HepG2 (cell line): ENCODE measurements at regions not wholly inside any gene's neighbourhood (a gene's known extent, or its start where the extent isn't known, plus 50 kb on each side); places are given as distances from the start of the nearest gene placed in this dataset.
"Not testable (repeated sequence)": the region's sequence is repeated elsewhere in the genome, so short reads cannot be mapped to it uniquely, and the experiment has no call there.

ENCODE experiments used
- ATAC-seq: fragments of 200-7000 bp; cut with Tn5 transposase; 3 replicates; pipeline ENCODE4 v1.9.1; 2020; ENCODE audit warnings: mild to moderate bottlenecking, moderate library complexity
- BruUV-seq: library from RNA; stranded (reverse); fragments of 400-500 nt; replicated peaks from 2 replicates; lab custom pipeline; 2021; lab: Mats Ljungman, UMichigan
- CTCF ChIA-PET: fragments of 300-600 bp; formaldehyde crosslinking; extraction: SDS; loops from one replicate; lab custom pipeline; 2021; ENCODE audit warnings: low total read pairs, inconsistent platforms, low intra/inter-chr PET ratio; lab: Yijun Ruan, JAX
- POLR2A ChIA-PET: fragments of 350-600 bp; sonication (Branson Sonifier 250); formaldehyde crosslinking; loops from one replicate; lab custom pipeline; 2020; ENCODE audit warnings: antibody characterized with exemption, inconsistent platforms; lab: Yijun Ruan, JAX
- DNase-seq: peaks from one replicate; pipeline ENCODE4 v3.0.0-alpha.2; 2015; ENCODE audit warnings: low spot score
- FAIRE-seq: peaks from 3 replicates; lab custom pipeline; 2011; peaks lifted over from hg19 to GRCh38; lab: Jason Lieb, UNC
- H2AFZ ChIP-seq: one replicate; pipeline ENCODE4 v1.6.1; 2011; ENCODE audit warnings: low read length, inconsistent platforms
- H3K27ac ChIP-seq: fragments of 300-600 bp; 3 replicates; pipeline ENCODE4 v1.8.0; 2011; ENCODE audit warnings: mixed run types, mild to moderate bottlenecking, mixed read lengths, low read length, inconsistent platforms; ENCODE audit not compliant: insufficient read depth; ENCODE audit errors: extremely low read length
- H3K27me3 ChIP-seq, 2 experiments: fragments of 200-600 bp in 1 of 2; 2 replicates in 1 of 2; 3 replicates in 1 of 2; pipeline versions ENCODE4 v1.6.0 to v1.8.0; 2011; ENCODE audit warnings: low read length in 2 of 2, mild to moderate bottlenecking in 2 of 2, moderate library complexity in 2 of 2, inconsistent platforms in 1 of 2; ENCODE audit not compliant: insufficient read depth in 2 of 2, control insufficient read depth in 1 of 2
- H3K36me3 ChIP-seq, 2 experiments: fragments of 200-600 bp in 1 of 2; replicated peaks in 1 of 2; 2 replicates in 1 of 2; 3 replicates in 1 of 2; pipeline versions ENCODE4 v1.5.1 to v1.8.0; 2011; ENCODE audit warnings: low read length in 2 of 2, inconsistent platforms in 1 of 2; ENCODE audit not compliant: insufficient read depth in 2 of 2, control insufficient read depth in 1 of 2
- H3K4me1 ChIP-seq: 2 replicates; pipeline ENCODE4 v1.5.1; 2012; ENCODE audit warnings: low read length, inconsistent platforms; ENCODE audit not compliant: insufficient read depth
- H3K4me2 ChIP-seq: 2 replicates; pipeline ENCODE4 v1.6.0; 2011; ENCODE audit warnings: low read depth, low read length, inconsistent platforms
- H3K4me3 ChIP-seq, 3 experiments: fragments of 200-600 bp in 1 of 3; sonication (generic), shearing (Covaris generic) in 1 of 3; replicated peaks in 1 of 3; 2 replicates each; pipeline ENCODE4 v1.5.1; 2011 to 2016; ENCODE audit warnings: low read length in 3 of 3, inconsistent platforms in 2 of 3, low read depth in 2 of 3, mild to moderate bottlenecking in 2 of 3, control low read depth in 1 of 3, mixed read lengths in 1 of 3; ENCODE audit not compliant: insufficient read depth in 1 of 3
- H3K79me2 ChIP-seq: one replicate; pipeline ENCODE4 v1.6.1; 2011; ENCODE audit warnings: low read length, inconsistent platforms; ENCODE audit not compliant: insufficient read depth
- H3K9ac ChIP-seq: 2 replicates; pipeline ENCODE4 v1.6.0; 2011; ENCODE audit warnings: mild to moderate bottlenecking, low read depth, low read length, inconsistent platforms; ENCODE audit not compliant: insufficient read depth
- H3K9me3 ChIP-seq: 2 replicates; pipeline ENCODE4 v1.5.1; 2012; ENCODE audit warnings: mild to moderate bottlenecking, low read length
- H4K20me1 ChIP-seq: 2 replicates; pipeline ENCODE4 v1.6.0; 2011; ENCODE audit warnings: inconsistent platforms, mild to moderate bottlenecking, low read length, moderate library complexity; ENCODE audit not compliant: insufficient read depth
- MAFF ChIP-seq: IDR thresholded peaks from 2 replicates; pipeline ENCODE4 v1.6.1; 2011; ENCODE audit warnings: low read depth, low read length, improper control_type of control experiment
- MAFK ChIP-seq, 2 experiments: IDR thresholded peaks in 1 of 2; conservative IDR thresholded peaks in 1 of 2; 2 replicates each; pipeline ENCODE4 v1.6.1; 2011; ENCODE audit warnings: improper control_type of control experiment in 2 of 2, low read length in 2 of 2
- ZNF652 ChIP-seq: IDR thresholded peaks from 2 replicates; pipeline ENCODE4 v1.6.1; 2016; ENCODE audit warnings: low read depth, borderline replicate concordance
- WGBS: methylation state at CpG from one replicate; pipeline ENCODE4 v1.1.6; 2017; ENCODE audit warnings: low lambda C conversion rate; 5-methylcytosine and 5-hydroxymethylcytosine counted together
- in situ Hi-C: cut with HindIII; loops from 2 replicates; pipeline ENCODE4 v1.10.0; 2017; ENCODE audit warnings: low pct_unique_long_range_greater_than_20kb; ENCODE audit not compliant: extremely low pct_ligation_motif_present
- intact Hi-C: fragments of 100-400 bp; cut with micrococcal nuclease; formaldehyde crosslinking; loops from one replicate; pipeline ENCODE4 v1.10.0; 2022; ENCODE audit not compliant: unreplicated experiment

- H3K36me3 ChIP-seq, DNase-seq, H3K9ac ChIP-seq, FAIRE-seq, BruUV-seq, intact Hi-C loops, H3K27ac ChIP-seq, POLR2A ChIA-PET, in situ Hi-C loops, H2AFZ ChIP-seq, CTCF ChIA-PET, ATAC-seq, H3K79me2 ChIP-seq, H3K27me3 ChIP-seq, H4K20me1 ChIP-seq, H3K9me3 ChIP-seq: not testable (repeated sequence)
- Histone ChIP-seq H3K4me3 (peak overlapping the region in 2 of 3 experiments; percentile 16 to 35; a peak in 2 of 6 replicates), H3K4me1 (peaks cover 40% of the 10 kb centered on the region), H3K4me2 (peak overlapping the region; percentile 72)
- peak; percentile 15; the same call in 1 of the 2 replicates for TF ChIP-seq ZNF652
- WGBS = 0% methylated on average over 3 of the region's 3 CpGs
These were observed 118.3 kb downstream of the UNC93B1 start for GRCh38 chr11:67885574-67885973.

- BruUV-seq, H3K79me2 ChIP-seq, in situ Hi-C loops, H3K27me3 ChIP-seq, intact Hi-C loops, H4K20me1 ChIP-seq, H3K36me3 ChIP-seq, H3K27ac ChIP-seq, DNase-seq, H2AFZ ChIP-seq, ATAC-seq, FAIRE-seq, POLR2A ChIA-PET, CTCF ChIA-PET, H3K9me3 ChIP-seq, H3K9ac ChIP-seq: not testable (repeated sequence)
- WGBS = 9% methylated on average over 15 of the region's 18 CpGs
- Histone ChIP-seq H3K4me2 (peak overlapping the region; percentile 72), H3K4me3 (peak overlapping the region in 2 of 3 experiments; percentile 16 to 35; a peak in 2 of 6 replicates), H3K4me1 (peaks cover 40% of the 10 kb centered on the region)
- TF ChIP-seq MAFK (conservative IDR thresholded peaks at IDR 0.05 in 1 of 2, IDR thresholded peaks at IDR 0.05 in 1 of 2; ENCODE audit: low read length in 2 of 2) (peak; percentile 58 to 59), MAFF (peak; percentile 57)
These were observed 118.9 kb downstream of the UNC93B1 start for GRCh38 chr11:67884761-67885558.

- DNase-seq, H3K79me2 ChIP-seq, FAIRE-seq, H3K36me3 ChIP-seq, H3K27me3 ChIP-seq, H3K27ac ChIP-seq, H3K9me3 ChIP-seq, H3K9ac ChIP-seq, BruUV-seq, in situ Hi-C loops, POLR2A ChIA-PET, CTCF ChIA-PET, H3K4me3 ChIP-seq, H4K20me1 ChIP-seq, ATAC-seq, H2AFZ ChIP-seq, intact Hi-C loops: not testable (repeated sequence)
- peak overlapping the region; percentile 72 for H3K4me2 ChIP-seq
- WGBS = 30% methylated on average over 13 of the region's 13 CpGs
- H3K4me1 ChIP-seq = peaks cover 40% of the 10 kb centered on the region
These were observed 119.7 kb downstream of the UNC93B1 start for GRCh38 chr11:67884073-67884757.

GRCh38 chr11:67882304-67882703 lies 121.6 kb downstream of the UNC93B1 start:
- POLR2A ChIA-PET, H3K4me2 ChIP-seq, CTCF ChIA-PET, H3K27me3 ChIP-seq, H3K9me3 ChIP-seq, intact Hi-C loops, H3K27ac ChIP-seq, H3K36me3 ChIP-seq, FAIRE-seq, DNase-seq, in situ Hi-C loops, ATAC-seq, BruUV-seq, H3K79me2 ChIP-seq, H3K9ac ChIP-seq, H4K20me1 ChIP-seq, H3K4me3 ChIP-seq, H2AFZ ChIP-seq: not testable (repeated sequence)
- WGBS = 75% methylated on average over 9 of the region's 9 CpGs
- H3K4me1 ChIP-seq = peaks cover 32% of the 10 kb centered on the region
